PC-9 (cell line): ENCODE measurements at regions not wholly inside any gene's neighbourhood (a gene's known extent, or its start where the extent isn't known, plus 50 kb on each side); places are given as distances from the start of the nearest gene placed in this dataset.

ENCODE experiments used
- CTCF ChIP-seq: fragments of 200-600 bp; sonication (generic); conservative IDR thresholded peaks from 2 replicates; pipeline ENCODE4 v1.6.1; 2017; ENCODE audit warnings: mixed run types, antibody characterized with exemption, mild to moderate bottlenecking, moderate library complexity
- EZH2 ChIP-seq: fragments of 200-600 bp; sonication (generic); IDR thresholded peaks from 2 replicates; pipeline ENCODE4 v1.8.0; 2017; ENCODE audit warnings: antibody characterized with exemption, low read depth

GRCh38 chr4:43148481-43148880 is 256.0 kb downstream of the GRXCR1 start:
- no peak for TF ChIP-seq CTCF
- no peak for TF ChIP-seq EZH2
